ENCODE measurements at regions not wholly inside any gene's neighbourhood (a gene's known extent, or its start where the extent isn't known, plus 50 kb on each side); places are given as distances from the start of the nearest gene placed in this dataset.

DNA sequence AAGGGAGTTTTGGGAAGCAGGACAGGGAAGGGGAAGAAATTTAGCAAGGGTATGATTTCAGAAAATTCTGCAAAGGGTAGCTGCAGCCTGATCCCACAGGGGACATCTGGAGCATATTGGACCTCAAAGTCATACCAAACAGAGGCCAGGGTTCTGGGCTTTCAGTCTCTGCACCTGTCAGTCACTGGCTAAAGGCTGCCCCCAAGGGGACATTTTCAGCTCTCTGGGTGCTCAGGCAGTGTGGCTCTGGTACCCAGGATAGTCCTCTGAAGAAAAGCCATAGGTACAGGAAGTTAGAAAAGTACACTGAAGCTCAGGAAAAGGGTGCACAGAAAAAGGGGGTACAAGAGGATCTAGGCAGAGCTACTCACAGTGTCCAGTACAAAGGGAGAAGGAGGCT lies 149.2 kb downstream of the INSIG2 start:
- Histone ChIP-seq H3K4me1 (no peaks in the 10 kb centered on the region), H3K9me3 (no peaks in the 10 kb centered on the region), H3K36me3 (no peaks in the 10 kb centered on the region), H3K4me3 (no peak overlapping the region), H3K27ac (no peak overlapping the region), H3K27me3 (peaks cover 0 to 37% (median 0%) of the 10 kb centered on the region in 4 donors)
- intact Hi-C loops (cut with DNase I): no loop called here
- DNase-seq: no peak
- TF ChIP-seq POLR2A (IDR thresholded peaks at IDR 0.05): no peak
- TF ChIP-seq, protein P1, sequence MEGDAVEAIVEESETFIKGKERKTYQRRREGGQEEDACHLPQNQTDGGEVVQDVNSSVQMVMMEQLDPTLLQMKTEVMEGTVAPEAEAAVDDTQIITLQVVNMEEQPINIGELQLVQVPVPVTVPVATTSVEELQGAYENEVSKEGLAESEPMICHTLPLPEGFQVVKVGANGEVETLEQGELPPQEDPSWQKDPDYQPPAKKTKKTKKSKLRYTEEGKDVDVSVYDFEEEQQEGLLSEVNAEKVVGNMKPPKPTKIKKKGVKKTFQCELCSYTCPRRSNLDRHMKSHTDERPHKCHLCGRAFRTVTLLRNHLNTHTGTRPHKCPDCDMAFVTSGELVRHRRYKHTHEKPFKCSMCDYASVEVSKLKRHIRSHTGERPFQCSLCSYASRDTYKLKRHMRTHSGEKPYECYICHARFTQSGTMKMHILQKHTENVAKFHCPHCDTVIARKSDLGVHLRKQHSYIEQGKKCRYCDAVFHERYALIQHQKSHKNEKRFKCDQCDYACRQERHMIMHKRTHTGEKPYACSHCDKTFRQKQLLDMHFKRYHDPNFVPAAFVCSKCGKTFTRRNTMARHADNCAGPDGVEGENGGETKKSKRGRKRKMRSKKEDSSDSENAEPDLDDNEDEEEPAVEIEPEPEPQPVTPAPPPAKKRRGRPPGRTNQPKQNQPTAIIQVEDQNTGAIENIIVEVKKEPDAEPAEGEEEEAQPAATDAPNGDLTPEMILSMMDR (IDR thresholded peaks at IDR 0.05): no peak

DNA sequence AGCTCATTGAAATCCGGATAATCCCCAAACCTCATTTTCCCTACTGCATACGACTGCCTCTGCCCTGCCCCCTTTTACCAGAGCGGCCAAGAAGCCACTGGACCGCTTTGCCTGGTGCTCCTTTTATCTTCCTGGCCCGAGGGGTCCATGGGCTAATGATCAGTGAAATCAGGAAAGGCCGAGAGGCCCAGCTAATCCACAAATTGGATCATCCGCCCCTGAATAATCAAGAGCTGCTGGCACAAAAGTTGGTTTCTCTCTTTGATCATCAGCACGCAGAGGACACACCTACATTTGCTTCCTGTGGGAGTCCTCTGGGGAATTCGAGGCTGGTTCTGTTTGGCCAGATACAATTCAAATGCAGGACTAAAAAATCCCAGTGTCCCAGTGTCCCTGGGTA lies 144.5 kb downstream of the INSIG2 start:
- H3K27ac ChIP-seq: no peak overlapping the region
- intact Hi-C loops (cut with DNase I): no loop called here
- no peaks in the 10 kb centered on the region for H3K36me3 ChIP-seq
- no peak for DNase-seq
- WGBS, 2 donors: 48 to 52% methylated on average over 8 to 9 of the region's 9 CpGs
- no peaks in the 10 kb centered on the region for H3K4me1 ChIP-seq
- no peak overlapping the region for H3K4me3 ChIP-seq
- TF ChIP-seq POLR2A (IDR thresholded peaks at IDR 0.05): no peak
- TF ChIP-seq, protein P1 (IDR thresholded peaks at IDR 0.05): no peak
- H3K27me3 ChIP-seq: peaks cover 0 to 67% (median 0%) of the 10 kb centered on the region in 4 donors
- H3K9me3 ChIP-seq: no peaks in the 10 kb centered on the region

DNA sequence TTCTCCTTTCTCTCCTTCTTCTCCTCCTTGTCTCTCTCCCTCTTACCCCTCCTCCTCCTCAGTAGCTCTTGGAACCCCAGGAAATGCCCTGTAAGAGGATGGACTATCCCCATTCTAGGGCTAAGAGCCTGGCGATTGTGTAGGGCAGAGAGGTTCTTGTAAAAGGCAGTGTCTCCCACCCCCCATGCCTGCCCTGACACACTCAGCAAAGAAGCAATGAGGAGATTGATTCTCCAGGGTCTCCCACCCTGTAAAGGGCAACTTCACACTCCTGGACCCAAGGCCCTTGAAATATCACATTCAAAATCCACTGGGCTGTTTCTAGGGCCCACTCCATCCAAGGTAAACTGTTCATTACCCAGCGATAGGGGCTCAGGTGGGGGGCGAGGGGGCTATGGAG lies 144.1 kb downstream of the INSIG2 start:
- intact Hi-C loops (cut with DNase I): no loop called here
- no peak for DNase-seq
- TF ChIP-seq POLR2A (IDR thresholded peaks at IDR 0.05): no peak
- TF ChIP-seq, protein P1 (IDR thresholded peaks at IDR 0.05): no peak
- Histone ChIP-seq H3K27ac (no peak overlapping the region), H3K36me3 (no peaks in the 10 kb centered on the region), H3K9me3 (no peaks in the 10 kb centered on the region), H3K27me3 (peaks cover 0 to 67% (median 0%) of the 10 kb centered on the region in 4 donors), H3K4me1 (no peaks in the 10 kb centered on the region), H3K4me3 (no peak overlapping the region)
- WGBS, 2 donors: 70% methylated on average over 2 of the region's 3 CpGs; no CpG with 5 or more reads in 1 of the 2 donors

DNA sequence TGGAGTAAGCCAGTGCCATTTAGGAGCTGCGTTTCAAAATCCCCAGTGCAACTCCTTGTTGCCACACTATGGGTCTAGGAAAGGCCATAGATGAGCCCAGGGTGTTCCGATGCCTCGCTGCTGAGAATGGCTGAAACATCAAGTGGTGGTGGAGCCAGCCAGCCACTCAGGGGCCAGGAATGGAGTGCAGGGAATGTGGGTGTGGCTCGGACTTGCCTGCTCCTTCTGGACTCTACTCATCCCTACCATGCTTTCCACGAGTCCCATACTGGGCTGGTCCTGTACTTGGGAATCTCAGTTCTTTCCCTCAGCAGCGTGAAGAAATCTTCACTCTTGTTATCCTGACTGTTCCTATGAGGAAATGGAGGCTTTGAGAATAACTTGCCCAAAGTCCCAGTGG lies 143.5 kb downstream of the INSIG2 start:
- TF ChIP-seq, protein P1 (IDR thresholded peaks at IDR 0.05): no peak
- no peak for TF ChIP-seq POLR2A (IDR thresholded peaks at IDR 0.05)
- WGBS, 2 donors: 72 to 73% methylated on average over 5 to 6 of the region's 6 CpGs
- DNase-seq: no peak
- peaks cover 0 to 67% (median 0%) of the 10 kb centered on the region in 4 donors for H3K27me3 ChIP-seq
- H3K4me3 ChIP-seq: no peak overlapping the region
- H3K27ac ChIP-seq: no peak overlapping the region
- no peaks in the 10 kb centered on the region for H3K9me3 ChIP-seq
- H3K4me1 ChIP-seq: no peaks in the 10 kb centered on the region
- H3K36me3 ChIP-seq: no peaks in the 10 kb centered on the region
- intact Hi-C loops (cut with DNase I): no loop called here

DNA sequence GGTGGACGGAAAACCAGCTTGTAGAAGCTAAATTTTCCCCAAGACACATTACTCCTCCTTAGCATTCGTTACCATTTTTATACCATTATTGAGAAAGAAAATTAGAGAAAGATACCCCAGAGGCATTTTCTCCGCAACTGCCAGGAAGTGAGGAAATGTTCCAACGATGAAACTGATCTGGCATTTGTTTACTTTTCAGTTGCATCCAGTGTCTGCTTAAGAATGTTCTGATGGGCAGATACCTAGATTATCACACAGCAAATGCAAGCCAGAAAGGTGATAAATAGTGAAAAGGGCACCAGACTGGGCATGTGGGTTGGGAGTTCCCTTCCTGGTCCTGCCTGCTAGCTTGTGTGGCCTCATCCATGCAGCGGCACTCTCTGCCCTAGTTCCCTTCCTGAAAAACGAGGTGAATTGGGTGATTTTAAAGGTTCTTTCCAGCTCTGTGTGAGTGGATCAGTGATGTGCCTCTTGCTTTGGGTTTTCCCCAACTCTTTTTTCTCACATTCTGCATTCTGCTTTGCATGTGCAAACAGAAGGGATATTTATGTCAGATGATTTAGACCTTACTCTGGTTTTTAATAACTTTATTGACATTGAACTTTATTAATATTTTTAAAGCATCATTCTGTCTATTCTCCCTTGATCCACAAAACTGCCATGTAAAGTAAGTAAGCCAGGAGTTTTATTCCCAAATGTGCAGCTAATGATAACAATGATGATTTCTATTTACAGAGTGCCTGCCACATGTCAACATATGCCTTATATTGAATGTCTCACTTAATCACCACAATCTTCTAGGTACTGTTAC lies 139.6 kb downstream of the INSIG2 start:
- Histone ChIP-seq H3K4me3 (no peak overlapping the region), H3K9me3 (no peaks in the 10 kb centered on the region), H3K36me3 (no peaks in the 10 kb centered on the region), H3K4me1 (peaks cover 7 to 17% (median 9%) of the 10 kb centered on the region in 3 donors), H3K27ac (no peak overlapping the region), H3K27me3 (peaks cover 11 to 94% (median 24%) of the 10 kb centered on the region in 4 donors)
- TF ChIP-seq, protein P1 (IDR thresholded peaks at IDR 0.05): no peak
- TF ChIP-seq POLR2A (IDR thresholded peaks at IDR 0.05): no peak
- DNase-seq: no peak
- 54 to 57% methylated on average over 6 of the region's 6 CpGs for WGBS, 2 donors
- intact Hi-C loops (cut with DNase I): loop anchor here (5.0 kb wide), 1 partner anchor 634 kb away; no protein-coding TSS in a partner anchor

Measured in esophagus squamous epithelium (tissue), 5 donors.